Cardiac muscle cell (in vitro differentiated cells and primary cell): ENCODE measurements at regions not wholly inside any gene's neighbourhood (a gene's known extent, or its start where the extent isn't known, plus 50 kb on each side); places are given as distances from the start of the nearest gene placed in this dataset.

ENCODE experiments used
- DNase-seq, 2 donors: peaks; one replicate each; pipeline versions ENCODE4 v3.0.0 to v3.0.0-alpha.2; 2010 to 2017; ENCODE audit warnings: low read depth in 1 of 2, low spot score in 1 of 2
- H3K27ac ChIP-seq: fragments of 200-600 bp; sonication (generic); 2 replicates; pipeline ENCODE4 v1.5.1; 2016
- H3K27me3 ChIP-seq: fragments of 200-600 bp; sonication (generic); 2 replicates; pipeline ENCODE4 v1.6.0; 2016; ENCODE audit warnings: control low read depth
- H3K36me3 ChIP-seq: fragments of 200-600 bp; sonication (generic); 2 replicates; pipeline ENCODE4 v1.5.1; 2016; ENCODE audit warnings: control low read depth
- H3K4me1 ChIP-seq: fragments of 200-600 bp; sonication (generic); 2 replicates; pipeline ENCODE4 v1.8.1; 2017; ENCODE audit warnings: low read depth, mild to moderate bottlenecking, mixed run types
- H3K4me3 ChIP-seq: fragments of 200-600 bp; sonication (generic); 2 replicates; pipeline ENCODE4 v1.5.1; 2016; ENCODE audit warnings: mild to moderate bottlenecking
- H3K9me3 ChIP-seq: fragments of 200-600 bp; sonication (generic); 2 replicates; pipeline ENCODE4 v1.5.1; 2017; ENCODE audit warnings: low read depth, mild to moderate bottlenecking, control low read depth
- CTCF ChIP-seq: IDR thresholded peaks from 2 replicates; pipeline ENCODE4 v1.5.1; 2012; ENCODE audit warnings: low read depth, mild to moderate bottlenecking, low read length

- Histone ChIP-seq H3K27me3 (no peaks in the 10 kb centered on the region), H3K36me3 (no peaks in the 10 kb centered on the region), H3K4me1 (no peaks in the 10 kb centered on the region), H3K9me3 (no peaks in the 10 kb centered on the region), H3K27ac (no peak overlapping the region), H3K4me3 (no peak overlapping the region)
- no peak for DNase-seq
- no peak for TF ChIP-seq CTCF
These were observed 976.0 kb downstream of the GBE1 start for GRCh38 chr3:80785475-80785874.

GRCh38 chr3:80771085-80771484 lies 990.4 kb downstream of the GBE1 start:
- Histone ChIP-seq H3K36me3 (no peaks in the 10 kb centered on the region), H3K4me1 (no peaks in the 10 kb centered on the region), H3K27ac (no peak overlapping the region), H3K27me3 (no peaks in the 10 kb centered on the region), H3K9me3 (no peaks in the 10 kb centered on the region), H3K4me3 (peak overlapping the region; percentile 24)
- TF ChIP-seq CTCF = no peak
- peak; percentile 41 to 46 for DNase-seq

GRCh38 chr3:80770106-80771074 lies 991.1 kb downstream of the GBE1 start:
- H3K9me3 ChIP-seq = no peaks in the 10 kb centered on the region
- no peaks in the 10 kb centered on the region for H3K4me1 ChIP-seq
- peak overlapping the region; percentile 34 for H3K27ac ChIP-seq
- H3K4me3 ChIP-seq = peak overlapping the region; percentile 46
- no peaks in the 10 kb centered on the region for H3K27me3 ChIP-seq
- no peaks in the 10 kb centered on the region for H3K36me3 ChIP-seq
- DNase-seq = peak; percentile 9 to 39
- TF ChIP-seq CTCF = no peak

GRCh38 chr3:80769683-80770082 lies 991.8 kb downstream of the GBE1 start:
- H3K27ac ChIP-seq = peak overlapping the region; percentile 34
- DNase-seq = no peak
- no peaks in the 10 kb centered on the region for H3K9me3 ChIP-seq
- no peaks in the 10 kb centered on the region for H3K36me3 ChIP-seq
- no peaks in the 10 kb centered on the region for H3K27me3 ChIP-seq
- H3K4me1 ChIP-seq = no peaks in the 10 kb centered on the region
- peak overlapping the region; percentile 46 for H3K4me3 ChIP-seq
- TF ChIP-seq CTCF = no peak

GRCh38 chr3:80767604-80768003 lies 993.8 kb downstream of the GBE1 start:
- no peaks in the 10 kb centered on the region for H3K27me3 ChIP-seq

More at GRCh38 chr3:80767604-80768003, 993.8 kb downstream of the GBE1 start:
- peak; percentile 0 to 5 for DNase-seq
- H3K4me1 ChIP-seq = no peaks in the 10 kb centered on the region
- no peaks in the 10 kb centered on the region for H3K9me3 ChIP-seq
- H3K4me3 ChIP-seq = peak overlapping the region; percentile 46
- no peak overlapping the region for H3K27ac ChIP-seq
- no peaks in the 10 kb centered on the region for H3K36me3 ChIP-seq
- no peak for TF ChIP-seq CTCF
